ENCODE measurements at regions not wholly inside any gene's neighbourhood (a gene's known extent, or its start where the extent isn't known, plus 50 kb on each side); places are given as distances from the start of the nearest gene placed in this dataset.

- DNase-seq: no peak
Observed at GRCh38 chr6:138568997-138569396, 69.7 kb upstream of the NHSL1 start.

More at GRCh38 chr6:138568997-138569396, 69.7 kb upstream of the NHSL1 start:
- H4K20me1 ChIP-seq (ENCODE audit: control insufficient read depth, insufficient read depth, insufficient read length): no peaks in the 10 kb centered on the region
- no peak overlapping the region for H3K9ac ChIP-seq (ENCODE audit: extremely low read depth, insufficient read length, low read length)
- no peak overlapping the region for H2BK120ac ChIP-seq (ENCODE audit: low read depth, low read length, poor library complexity, severe bottlenecking)
- Mint-ChIP-seq H3K27me3 (ENCODE audit: low read depth) (no peaks in the 10 kb centered on the region), H3K36me3 (ENCODE audit: insufficient read depth in 1 of 3, low read depth in 3 of 3) (no peaks in the 10 kb centered on the region), H3K9me3 (no peaks in the 10 kb centered on the region), H3K27ac (no peak overlapping the region), H3K4me1 (peaks cover 13 to 16% of the 10 kb centered on the region in 2 experiments), H3K4me3 (no peak overlapping the region)
- peaks cover 12% of the 10 kb centered on the region; the same call in 1 of the 2 replicates for H3K4me1 ChIP-seq (ENCODE audit: insufficient read depth, low read length)
- no peak overlapping the region for H3K23ac ChIP-seq (ENCODE audit: insufficient read length, low read depth, low read length)
- no peak overlapping the region for H3K56ac ChIP-seq (ENCODE audit: insufficient read length, low read depth, low read length)
- no peak overlapping the region for H3K4ac ChIP-seq (ENCODE audit: low read depth, low read length)
- H3K9me3 ChIP-seq (ENCODE audit: control insufficient read depth, low read depth, low read length): no peaks in the 10 kb centered on the region
- no peak overlapping the region for H3K27ac ChIP-seq (ENCODE audit: insufficient read length, low read depth, low read length)
- TF ChIP-seq, protein P1, sequence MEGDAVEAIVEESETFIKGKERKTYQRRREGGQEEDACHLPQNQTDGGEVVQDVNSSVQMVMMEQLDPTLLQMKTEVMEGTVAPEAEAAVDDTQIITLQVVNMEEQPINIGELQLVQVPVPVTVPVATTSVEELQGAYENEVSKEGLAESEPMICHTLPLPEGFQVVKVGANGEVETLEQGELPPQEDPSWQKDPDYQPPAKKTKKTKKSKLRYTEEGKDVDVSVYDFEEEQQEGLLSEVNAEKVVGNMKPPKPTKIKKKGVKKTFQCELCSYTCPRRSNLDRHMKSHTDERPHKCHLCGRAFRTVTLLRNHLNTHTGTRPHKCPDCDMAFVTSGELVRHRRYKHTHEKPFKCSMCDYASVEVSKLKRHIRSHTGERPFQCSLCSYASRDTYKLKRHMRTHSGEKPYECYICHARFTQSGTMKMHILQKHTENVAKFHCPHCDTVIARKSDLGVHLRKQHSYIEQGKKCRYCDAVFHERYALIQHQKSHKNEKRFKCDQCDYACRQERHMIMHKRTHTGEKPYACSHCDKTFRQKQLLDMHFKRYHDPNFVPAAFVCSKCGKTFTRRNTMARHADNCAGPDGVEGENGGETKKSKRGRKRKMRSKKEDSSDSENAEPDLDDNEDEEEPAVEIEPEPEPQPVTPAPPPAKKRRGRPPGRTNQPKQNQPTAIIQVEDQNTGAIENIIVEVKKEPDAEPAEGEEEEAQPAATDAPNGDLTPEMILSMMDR (conservative IDR thresholded peaks at IDR 0.05): no peak
- H4K5ac ChIP-seq (ENCODE audit: insufficient read length, low read depth, low read length): no peak overlapping the region
- H2AFZ ChIP-seq (ENCODE audit: low read length): no peak overlapping the region
- WGBS (ENCODE audit: extremely low coverage, insufficient read length, low lambda C conversion rate): 100% methylated on average over 3 of the region's 8 CpGs
- H4K91ac ChIP-seq (ENCODE audit: insufficient read length, low read depth, low read length): no peak overlapping the region
- peaks cover 2% of the 10 kb centered on the region; the same call in 1 of the 2 replicates for H3K79me2 ChIP-seq (ENCODE audit: insufficient read depth, low read length)
- no peak overlapping the region for H2AK5ac ChIP-seq (ENCODE audit: insufficient read length, low read length)
- no peak overlapping the region for H3T11ph ChIP-seq (ENCODE audit: low read length)
- H2BK12ac ChIP-seq (ENCODE audit: insufficient read length, low read depth, low read length): no peak overlapping the region
- no peak overlapping the region for H4K8ac ChIP-seq (replicated peaks; ENCODE audit: insufficient read length, low read depth, low read length)
- no peaks in the 10 kb centered on the region for H3K27me3 ChIP-seq (ENCODE audit: insufficient read depth, low read length)
- no peak overlapping the region for H3K14ac ChIP-seq (ENCODE audit: insufficient read depth, low read length)
- H3K79me1 ChIP-seq (ENCODE audit: insufficient read depth, low read depth, low read length, poor library complexity, severe bottlenecking): no peaks in the 10 kb centered on the region
- peaks cover 9% of the 10 kb centered on the region for H3K23me2 ChIP-seq (ENCODE audit: insufficient read length, low read depth, low read length, poor library complexity, severe bottlenecking)
- H2BK20ac ChIP-seq (ENCODE audit: low read depth, low read length, poor library complexity, severe bottlenecking): no peak overlapping the region
- H2BK5ac ChIP-seq (ENCODE audit: insufficient read length, low read length): no peak overlapping the region
- H2BK15ac ChIP-seq (ENCODE audit: low read depth, low read length): no peak overlapping the region
- H3K4me2 ChIP-seq (ENCODE audit: insufficient read depth, insufficient read length, low read length): no peak overlapping the region
- no peak overlapping the region for H3K18ac ChIP-seq (ENCODE audit: insufficient read length, low read depth, low read length)
